EL (cell line): ENCODE measurements at regions not wholly inside any gene's neighbourhood (a gene's known extent, or its start where the extent isn't known, plus 50 kb on each side); places are given as distances from the start of the nearest gene placed in this dataset.
"Not testable (repeated sequence)": the region's sequence is repeated elsewhere in the genome, so short reads cannot be mapped to it uniquely, and the experiment has no call there.

Experiments
- DNase-seq: peaks from one replicate; pipeline ENCODE4 v3.0.0-alpha.2; 2016

DNA sequence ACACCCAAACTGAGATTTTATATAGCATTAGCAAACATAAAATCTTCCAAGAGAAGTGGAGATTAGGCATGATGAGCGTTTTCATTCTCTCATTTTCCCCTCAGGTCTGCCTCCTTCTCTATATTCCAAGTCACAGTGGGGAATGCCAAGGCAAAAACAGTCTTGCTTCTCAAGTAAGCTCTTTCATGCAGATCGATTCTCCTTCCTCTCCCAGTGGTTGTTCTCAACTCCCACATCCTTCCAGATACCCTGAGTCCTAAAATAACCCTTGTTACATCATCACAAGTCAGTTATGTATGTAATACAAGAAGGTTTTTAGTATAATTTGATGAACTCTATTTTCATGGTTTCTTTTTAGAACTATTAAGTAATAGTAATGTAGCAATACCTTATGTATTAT, 150.6 kb downstream of the TXNL1 start:
- no peak for DNase-seq

DNA sequence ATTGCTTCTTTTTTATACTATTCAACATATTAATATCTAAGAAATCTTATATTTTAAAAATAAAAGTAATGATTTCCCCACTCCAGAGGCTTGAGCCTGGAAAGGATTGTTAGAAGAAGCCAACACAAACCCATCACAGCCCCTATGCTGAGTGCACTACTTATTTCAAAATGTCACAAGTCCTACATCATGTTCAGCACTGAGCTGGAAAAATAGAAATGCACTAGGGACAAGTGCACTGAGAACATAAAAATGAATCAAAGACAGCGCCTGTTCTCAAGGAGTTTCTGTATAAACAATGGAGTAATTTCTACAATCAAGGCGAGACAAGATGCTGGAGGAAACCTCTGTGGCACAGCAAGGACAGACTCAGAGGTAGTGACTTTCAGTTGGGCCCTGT, 155.0 kb downstream of the TXNL1 start:
- no peak for DNase-seq

DNA sequence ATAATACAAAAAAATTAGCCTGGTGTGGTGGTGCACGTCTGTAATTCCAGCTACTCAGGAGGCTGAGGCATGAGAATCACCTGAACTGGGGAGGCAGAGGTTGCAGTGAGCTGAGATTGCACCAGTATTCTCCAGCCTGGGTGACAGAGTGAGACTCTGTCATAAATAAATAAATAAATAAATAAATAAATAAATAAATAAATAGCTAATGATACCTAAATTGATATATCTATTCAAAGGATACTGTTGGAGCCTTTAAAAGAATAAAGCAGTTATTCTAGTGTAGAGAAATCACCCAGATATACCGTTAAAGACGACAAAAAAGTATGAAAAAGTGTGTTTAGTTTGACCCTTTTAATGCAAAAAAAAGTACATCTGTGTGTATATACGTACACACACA, 155.6 kb downstream of the TXNL1 start:
- not testable (repeated sequence) for DNase-seq

DNA sequence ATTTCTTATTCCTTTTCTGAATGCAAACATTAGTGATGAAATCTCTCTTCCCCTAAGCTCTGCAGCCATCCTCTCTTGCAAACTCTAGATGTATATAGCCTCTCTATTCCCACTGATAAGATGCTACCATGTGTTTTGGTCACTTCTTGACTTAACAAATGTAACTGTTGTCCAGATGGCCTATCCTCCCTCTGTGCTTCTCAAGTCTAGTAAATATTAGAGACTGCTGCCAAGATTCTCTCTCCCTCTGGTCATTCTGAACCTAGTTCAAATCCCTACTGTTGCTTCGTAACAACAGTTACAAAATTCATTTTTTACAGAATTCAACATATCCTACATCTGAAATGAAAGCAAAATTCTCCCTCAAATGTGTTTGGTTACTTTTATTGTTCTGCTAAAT, 156.6 kb downstream of the TXNL1 start:
- no peak for DNase-seq

DNA sequence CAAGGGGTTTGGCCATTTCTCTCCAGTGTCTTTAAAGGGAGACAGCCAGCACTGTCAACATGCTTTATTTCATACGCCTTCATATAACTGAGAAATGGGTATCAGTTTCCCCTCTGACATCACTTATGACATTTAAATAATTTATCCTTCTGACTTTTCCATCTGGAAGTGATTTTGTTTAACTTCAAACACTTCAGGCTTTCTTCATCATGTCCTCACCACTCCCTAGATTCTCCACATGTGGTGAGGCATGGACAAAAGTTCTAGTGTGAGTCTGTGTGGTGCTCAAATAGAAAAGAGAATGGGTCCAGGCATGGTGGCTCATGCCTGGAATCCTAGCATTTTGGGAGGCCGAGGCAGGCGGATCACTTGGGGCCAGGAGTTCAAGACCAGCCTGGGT, 158.6 kb downstream of the TXNL1 start:
- no peak for DNase-seq

DNA sequence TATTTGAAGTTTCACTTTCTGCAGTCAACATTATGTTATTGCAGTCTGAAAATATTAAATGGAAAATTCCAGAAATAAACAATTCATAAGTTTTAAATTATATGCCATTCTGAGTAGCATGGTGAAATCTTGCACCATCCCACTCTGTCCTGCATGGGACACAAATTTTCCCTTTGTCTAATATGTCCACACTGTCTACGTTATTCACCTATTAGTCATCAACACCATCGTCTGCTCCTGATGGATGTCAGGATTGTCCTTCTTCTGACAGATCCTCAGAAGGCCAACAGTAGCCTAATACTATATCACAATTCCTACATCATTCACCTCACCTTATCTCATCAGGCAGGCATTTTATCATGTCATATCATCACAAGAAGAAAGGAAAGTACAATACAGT, 163.1 kb downstream of the TXNL1 start:
- peak; percentile 34 for DNase-seq

DNA sequence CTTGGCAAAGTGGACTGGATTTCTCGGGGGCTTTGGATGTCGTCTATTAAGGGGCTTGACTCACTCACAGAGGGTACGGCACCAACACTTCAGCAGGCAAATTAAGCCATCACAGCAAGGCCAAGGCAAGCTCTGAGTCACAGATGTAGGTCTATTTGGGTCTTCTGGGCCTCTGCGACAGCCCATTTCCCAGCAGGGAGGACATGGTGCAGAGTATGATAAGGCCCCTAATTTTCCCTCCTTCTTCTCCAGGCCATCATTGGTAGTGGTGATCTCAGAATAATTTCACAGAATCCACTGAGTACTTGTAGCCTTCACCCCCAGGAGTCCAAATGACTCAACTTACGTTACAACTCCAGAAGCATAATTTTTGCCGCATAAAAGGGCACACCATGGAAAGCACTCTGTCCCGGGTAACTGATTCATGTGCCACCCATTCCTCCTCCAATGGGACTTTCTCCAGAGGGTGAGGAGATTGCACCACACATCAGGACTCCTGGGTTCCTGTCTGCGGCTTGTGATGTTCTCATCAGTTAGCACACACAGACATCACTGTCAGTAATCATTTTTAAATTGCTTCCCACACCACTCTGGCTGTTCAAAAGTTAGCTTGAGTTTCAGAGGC, 164.9 kb downstream of the TXNL1 start:
- no peak for DNase-seq

DNA sequence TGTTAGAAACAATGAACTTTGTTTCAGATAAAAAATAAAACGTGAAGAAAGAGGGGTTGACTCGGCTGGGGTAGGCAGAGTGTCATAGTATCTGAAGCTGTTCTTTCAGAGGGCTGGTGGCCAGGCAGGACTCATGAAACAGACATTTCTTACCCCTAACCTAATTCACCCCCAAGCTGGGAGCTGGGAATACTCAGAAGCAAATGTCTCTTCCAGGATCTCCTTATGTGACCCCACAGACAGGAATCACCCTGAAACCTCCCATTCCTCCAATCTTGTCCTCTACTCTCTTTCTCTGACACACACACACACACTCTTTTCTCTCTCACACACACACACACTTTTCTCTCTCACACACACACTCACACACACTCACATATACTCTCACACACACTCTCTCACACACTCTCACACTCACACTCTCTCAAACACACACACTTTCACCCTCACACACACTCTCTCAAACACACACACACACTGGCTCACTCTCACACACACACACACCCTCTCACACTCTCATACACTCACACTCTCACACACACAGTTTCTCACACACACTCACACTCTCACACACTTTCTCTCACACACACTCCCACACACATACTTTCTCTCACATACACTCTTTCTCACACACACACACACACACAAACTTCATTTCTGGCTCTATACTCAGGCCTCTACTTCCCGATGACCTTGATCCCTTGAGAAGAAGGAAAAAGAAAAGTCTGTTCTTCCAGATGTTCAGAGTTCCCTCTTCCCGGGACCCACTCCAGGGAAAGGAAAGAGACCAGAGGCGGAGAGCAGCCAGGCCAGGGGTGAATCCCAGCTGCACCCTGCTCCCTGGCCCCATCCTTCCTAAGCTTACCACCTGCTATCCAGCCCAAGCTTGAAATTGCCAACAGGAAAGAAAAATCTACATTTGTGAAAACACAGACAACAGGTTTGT, 167.7 kb downstream of the TXNL1 start:
- DNase-seq: no peak

DNA sequence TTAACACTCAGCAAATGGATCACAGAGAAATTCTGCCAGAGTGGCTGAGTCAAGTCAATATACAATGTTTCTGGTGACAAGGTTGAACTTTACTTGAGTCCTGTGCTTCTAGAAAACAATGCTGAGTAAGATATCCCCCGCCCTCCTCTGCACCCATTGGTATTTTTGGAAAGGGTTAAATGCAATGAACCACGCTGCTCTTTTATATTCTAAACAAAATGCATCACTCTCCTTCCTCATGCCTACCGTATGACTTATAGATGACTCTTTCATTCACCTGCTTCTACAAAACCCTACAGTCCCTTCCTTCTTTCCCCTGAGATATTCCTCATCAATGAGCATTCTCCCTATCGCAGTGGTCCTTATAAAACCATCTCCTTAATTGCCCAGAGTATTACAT, 168.8 kb downstream of the TXNL1 start:
- no peak for DNase-seq

DNA sequence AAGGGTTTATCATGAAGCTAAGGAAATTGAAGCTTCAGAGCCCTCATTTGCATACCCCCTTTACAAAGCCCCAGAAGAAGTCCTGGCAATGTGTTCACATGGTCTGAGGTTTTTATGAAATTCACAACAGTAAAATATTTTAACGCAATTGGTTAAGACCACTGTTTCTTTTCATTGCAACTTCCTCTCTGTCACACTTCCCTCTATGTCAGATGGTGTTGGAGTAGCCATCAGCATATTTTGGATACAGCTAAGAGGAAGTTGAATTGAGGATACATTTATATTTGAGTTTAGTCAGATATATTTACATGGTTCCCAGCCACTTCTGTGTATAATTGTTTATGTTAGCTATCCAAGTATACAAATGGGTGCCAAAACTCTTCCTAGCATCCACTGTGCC, 170.0 kb downstream of the TXNL1 start:
- no peak for DNase-seq

DNA sequence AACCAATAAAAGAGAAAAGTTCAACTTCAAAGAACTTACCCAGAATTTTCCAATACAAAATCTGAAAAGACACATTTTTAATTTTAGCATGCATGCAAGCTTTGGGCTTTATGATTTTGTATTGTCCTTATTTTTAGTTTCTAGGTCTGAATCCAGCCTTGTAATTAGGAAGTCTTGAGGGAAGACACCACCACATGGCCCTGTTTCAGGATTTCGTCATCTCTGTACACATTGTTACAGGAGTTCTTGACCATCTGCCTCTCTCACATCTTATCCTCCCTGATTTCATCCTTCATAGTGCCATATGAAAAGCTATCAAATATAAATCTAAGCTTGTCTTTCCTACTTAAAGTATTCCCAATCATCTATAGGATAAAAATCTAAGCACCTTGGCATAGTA, 176.1 kb downstream of the TXNL1 start:
- no peak for DNase-seq

DNA sequence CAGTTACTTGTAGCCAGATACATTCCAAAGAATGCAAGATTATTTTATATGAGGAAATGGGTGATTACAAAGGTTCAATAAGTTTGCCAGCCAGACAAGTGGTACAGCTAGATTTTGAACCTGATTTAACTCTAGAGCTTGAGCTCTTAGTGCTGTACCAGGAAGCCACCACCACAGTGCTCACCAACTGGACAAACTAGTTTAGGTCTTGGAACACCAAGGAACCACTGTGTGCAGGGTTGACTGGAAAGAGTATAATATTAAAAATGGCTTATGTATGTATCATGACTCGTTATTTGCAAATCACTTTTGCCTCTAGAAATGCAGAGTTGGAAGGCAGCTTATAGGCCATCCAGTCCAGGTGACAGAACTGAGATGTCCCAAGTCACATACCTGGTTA, 177.2 kb downstream of the TXNL1 start:
- DNase-seq: no peak

DNA sequence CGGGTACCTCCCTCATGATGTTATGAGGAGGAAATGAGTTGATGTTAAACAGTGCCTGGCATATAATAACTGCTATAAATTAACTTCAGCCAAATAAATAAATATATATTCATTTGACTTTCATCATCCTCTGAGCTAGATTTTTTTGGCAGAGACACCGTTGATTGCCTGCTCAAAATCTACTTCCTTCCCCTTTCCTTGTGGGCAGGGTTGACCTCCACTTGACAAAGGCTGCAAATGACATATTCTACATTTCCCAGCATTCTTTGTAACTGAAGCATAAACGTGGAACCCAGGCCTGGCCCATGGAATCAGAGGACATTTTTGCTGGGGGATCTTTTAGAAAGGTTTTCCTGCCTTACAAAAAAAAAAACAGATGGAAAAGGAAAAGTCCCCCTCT, 177.8 kb downstream of the TXNL1 start:
- no peak for DNase-seq

DNA sequence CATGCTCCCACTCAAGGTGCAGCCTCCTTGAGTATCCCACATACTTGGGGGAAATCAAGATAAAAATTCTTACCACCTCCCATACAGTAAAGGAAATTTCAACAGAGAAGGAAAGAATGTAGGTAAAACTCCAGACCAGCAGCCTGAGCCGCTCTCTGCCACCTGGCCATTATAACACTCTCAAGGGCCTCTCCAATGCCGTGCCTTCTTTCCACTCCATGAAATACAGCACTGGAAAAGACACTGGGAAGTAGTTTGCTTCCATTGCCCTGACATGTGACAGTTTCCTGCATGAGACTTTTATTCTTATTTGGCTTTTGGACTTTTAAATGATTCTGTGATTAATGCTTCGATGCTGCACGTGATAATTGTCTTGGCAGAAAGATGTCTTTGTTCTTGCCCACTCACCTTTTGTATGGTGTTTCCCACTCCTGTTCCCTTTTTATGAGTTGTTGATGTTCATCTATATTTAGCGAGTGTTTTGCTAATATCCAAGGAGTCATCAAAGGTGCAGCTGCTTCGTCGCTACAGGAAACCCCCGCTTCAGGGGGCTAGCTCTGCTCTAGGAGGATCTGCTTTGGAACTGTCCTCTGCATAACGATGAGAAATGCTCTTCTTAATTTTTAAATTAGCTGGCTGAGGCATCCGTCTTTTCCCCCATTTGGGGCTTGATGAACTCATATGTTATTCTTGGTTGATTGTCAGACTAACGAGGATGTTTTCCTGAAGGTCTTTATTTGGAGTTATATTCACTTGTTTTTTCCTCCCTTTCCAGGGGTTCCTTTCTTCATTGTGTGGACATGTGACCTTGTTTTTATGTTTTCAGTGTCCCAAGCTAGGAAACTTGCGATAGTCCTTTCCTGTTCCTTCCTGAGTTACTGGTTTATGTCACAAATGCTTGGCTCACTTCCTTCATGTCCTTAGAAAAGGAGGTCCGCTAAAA, 179.4 kb downstream of the TXNL1 start:
- no peak for DNase-seq

DNA sequence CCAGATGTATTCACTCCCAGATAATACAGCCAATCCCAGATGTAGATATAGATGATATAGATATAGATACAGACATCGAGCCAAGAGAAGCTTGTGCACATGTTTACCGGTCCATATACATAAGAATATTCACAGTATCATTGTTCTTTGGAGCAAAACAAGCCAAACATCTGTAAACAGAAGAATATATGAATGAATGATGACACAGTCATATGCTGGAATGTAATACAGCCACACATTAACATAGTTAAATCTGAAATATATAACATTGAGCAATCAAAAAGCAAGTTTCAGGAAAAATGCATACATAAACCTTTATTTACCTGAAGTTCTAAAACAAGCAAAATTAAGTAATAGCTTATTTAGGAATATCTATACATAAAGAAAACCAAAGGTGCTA, 182.5 kb downstream of the TXNL1 start:
- DNase-seq: no peak

DNA sequence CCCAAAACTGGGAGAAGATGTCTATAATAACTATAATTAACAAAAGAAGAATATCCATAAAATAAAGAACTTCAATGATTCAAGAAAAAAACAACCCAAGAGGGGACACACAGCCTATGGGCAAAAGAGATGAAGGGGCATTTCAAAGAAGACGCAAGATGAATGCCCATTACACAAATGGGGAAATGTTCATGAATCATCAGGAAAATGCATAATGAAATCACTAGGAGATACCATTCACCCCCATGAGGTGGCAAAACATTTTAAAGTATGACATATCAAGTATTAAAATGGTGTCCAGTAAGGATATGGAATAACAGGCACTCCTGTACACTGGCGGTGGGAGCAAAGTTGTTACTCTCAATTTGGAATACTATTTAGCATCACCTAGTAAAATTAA, 183.3 kb downstream of the TXNL1 start:
- DNase-seq: no peak

DNA sequence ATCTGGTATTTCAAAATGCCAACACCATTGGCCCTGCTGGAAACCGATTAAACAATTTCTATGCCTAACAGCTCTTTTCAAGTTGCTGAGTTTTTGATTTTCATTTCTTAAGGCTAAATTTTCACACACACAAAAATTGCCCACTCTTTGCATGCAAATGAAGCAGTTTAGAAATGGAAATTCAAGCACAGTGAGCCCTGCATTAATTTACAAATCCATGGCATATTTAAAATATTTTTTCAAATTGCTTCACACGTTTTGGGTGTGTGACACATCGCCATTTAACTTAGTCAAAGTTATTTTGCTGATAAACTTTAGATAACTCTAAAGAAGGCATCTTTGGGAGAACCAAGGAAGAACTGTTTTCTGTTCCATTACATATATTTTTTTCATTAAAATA, 184.8 kb downstream of the TXNL1 start:
- DNase-seq: no peak

DNA sequence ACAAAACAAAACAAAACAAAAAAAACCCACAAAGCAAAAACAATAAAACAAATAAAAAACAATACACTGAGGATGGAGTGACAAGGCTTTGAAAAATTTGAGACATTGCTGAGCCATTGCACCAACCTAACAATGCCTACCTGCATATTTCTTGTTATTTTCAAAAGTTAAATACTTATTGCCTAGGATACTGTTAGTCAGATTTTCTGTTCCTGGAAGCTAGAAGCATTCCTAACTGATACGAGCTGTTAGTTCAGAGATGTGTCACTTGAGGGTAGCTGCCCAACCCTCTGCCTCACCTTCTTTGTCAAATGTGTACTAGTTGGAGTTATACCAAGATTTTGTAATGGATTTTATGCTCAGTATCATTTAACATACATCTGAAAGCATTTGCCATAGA, 187.2 kb downstream of the TXNL1 start:
- no peak for DNase-seq

DNA sequence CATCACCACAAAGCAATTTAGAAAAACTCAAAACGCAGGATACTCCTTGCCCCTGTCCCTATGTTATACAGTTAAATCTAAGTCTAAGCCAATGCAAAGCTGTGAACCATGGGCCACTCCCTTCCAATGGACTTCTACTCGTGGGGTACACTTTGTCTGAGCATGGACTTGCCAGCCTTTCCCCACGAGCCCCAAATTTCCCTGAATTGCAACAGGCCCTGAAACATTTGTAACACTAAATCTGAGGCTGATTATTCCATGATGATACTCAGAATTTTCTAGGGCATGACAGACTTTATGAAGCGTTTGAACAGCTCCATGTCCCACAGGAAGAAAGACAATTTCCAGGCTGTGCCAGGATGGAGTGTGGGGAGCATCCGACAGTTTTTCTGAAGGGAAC, 189.6 kb downstream of the TXNL1 start:
- DNase-seq: no peak

DNA sequence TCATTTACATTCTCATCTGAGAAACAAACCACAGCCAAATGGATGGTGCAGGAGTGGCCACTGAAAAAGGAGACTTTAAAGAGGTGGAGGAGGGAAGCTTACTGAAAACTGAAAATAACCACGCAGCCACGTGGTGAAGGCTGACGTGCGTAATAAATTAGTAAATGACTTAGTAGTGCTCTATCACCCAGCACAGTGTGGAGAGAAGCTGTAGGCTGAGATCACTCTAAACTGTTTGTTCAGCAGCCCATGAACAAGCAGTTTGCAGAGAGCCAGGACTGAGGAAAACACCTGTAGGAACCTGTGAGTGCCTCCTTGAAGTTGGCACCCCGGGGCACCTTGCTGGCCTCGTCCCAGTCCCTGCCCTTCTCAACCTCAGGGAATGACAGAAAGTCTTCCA, 193.0 kb downstream of the TXNL1 start:
- no peak for DNase-seq

DNA sequence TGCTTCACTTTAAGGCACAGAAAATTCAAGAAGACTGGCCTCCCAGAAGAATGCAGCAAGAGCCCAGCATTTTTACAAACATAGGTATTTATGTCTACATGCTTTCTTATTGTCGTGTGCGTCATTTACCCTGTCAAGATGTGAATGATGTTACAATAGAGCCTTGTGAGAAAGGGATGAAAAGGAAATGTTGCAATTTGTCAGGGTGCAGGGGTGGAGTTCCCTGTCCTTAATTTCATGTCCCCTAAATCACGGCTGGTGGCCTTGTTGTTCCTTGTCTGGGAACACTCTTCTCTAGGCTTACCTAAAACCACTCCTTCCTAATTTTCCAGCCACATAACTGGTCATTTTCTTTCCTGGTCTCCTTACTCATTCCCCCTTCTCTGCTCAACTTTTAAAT, 194.2 kb downstream of the TXNL1 start:
- DNase-seq: no peak

DNA sequence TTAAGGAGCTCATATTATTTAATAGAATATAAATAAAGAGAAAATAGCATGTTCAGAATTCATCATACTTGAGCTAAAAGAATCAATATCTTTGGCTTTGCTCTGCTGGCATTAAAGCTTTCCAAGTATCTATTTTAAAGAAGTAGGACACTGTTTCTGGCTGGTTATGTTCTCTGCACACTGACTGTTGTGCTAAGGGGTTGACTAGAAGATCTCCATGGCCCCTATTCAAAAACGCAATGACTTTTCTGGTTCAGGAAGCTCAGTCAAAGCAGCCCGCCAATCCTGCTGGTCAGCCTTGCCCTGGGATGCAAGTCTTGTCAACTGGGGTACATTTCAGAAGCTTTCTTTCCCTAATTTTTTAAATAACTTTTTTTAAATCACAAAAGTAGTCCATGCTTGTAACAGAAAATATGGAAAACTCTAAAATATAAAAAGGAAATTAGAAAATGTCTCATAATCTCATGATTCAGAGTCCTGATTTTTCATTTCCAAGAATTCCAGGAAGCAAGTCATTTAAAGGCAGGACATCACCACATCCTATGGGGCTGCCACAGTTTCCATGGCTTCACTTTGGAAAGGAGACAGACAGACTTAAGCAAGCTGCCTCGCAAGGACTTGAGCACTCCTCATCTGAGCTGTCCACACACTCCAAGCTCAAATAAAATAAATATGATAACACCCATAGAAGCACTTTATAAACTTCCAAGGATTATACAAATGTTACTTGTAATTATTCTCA, 195.1 kb downstream of the TXNL1 start:
- DNase-seq: no peak

DNA sequence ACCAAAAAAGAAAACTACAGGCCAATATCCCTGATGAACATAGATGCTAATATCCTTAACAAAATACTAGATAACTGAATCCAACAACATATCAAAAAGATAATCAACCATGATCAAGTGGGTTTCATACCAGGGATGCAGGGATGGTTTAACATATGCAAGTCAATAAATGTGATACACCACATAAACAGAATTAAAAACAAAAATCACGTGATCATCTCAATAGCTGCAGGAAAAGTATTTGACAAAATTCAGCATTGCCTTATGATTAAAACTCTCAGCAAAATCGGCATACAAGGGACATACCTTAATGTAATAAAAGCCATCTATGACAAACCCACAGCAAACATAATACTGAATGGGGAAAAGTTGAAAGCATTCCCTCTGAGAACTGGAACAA, 199.9 kb downstream of the TXNL1 start:
- not testable (repeated sequence) for DNase-seq
